ENCODE measurements at regions not wholly inside any gene's neighbourhood (a gene's known extent, or its start where the extent isn't known, plus 50 kb on each side); places are given as distances from the start of the nearest gene placed in this dataset.

GRCh38 chr22:48047722-48048500 lies 1285.5 kb downstream of the TBC1D22A start:
- no peak for DNase-seq (ENCODE audit: low read depth, low spot score)

- DNase-seq (ENCODE audit: low read depth, low spot score), result no peak
Observed at GRCh38 chr22:48045369-48045768, 1282.9 kb downstream of the TBC1D22A start.

DNA sequence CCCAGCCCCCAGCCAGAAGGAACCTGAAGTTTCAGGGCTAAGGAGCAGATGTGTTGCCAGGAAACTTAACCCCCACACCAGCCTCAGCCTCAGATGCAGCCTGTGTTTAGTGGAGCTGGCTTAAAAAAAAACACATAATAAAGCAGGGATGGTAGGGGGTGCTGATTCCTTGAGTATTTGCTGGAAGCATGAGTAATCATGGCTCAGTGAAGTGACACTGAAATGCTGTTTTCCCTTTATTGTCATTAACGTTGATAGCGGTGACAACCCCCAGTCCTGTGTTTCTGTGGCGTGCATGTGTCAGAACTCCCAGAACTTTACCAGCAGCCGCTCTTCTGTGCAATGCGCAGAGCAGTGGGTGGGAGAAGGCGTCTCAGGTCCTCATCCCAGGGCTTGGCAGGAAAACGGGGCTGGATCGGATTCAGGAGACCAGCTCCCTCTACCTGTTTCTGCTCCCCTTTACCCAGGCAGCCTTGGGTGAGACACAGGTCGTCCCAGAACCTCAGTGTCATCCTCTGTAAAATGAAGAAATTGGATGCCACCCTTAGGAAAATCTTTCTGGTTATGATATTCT lies 1282.1 kb downstream of the TBC1D22A start:
- no peak for DNase-seq (ENCODE audit: low read depth, low spot score)

DNA sequence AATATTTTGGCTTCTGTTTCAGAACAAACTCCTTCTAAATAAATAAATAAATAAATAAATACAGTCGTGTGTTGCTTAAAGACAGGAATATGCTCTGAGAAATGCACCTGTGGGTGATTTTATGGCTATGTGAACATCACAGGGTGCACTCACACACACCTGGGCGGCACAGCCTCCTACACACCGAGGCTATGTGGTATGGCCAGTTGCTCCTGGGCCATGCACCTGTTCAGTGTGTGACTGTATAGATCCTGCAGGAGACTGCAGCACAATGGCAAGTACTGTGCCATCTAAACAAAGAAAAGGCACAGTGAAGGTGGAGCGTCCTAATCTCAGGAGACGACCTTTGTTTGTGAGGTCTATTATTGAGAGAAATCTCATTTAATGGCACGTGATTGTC lies 1281.1 kb downstream of the TBC1D22A start:
- no peak for DNase-seq (ENCODE audit: low read depth, low spot score)

- no peak for DNase-seq (ENCODE audit: low read depth, low spot score)
Observed at GRCh38 chr22:48042621-48043395, 1280.4 kb downstream of the TBC1D22A start.

- DNase-seq (ENCODE audit: low read depth, low spot score), result no peak
Observed at GRCh38 chr22:48039326-48039725, 1276.9 kb downstream of the TBC1D22A start.

- no peak for DNase-seq (ENCODE audit: low read depth, low spot score)
Observed at GRCh38 chr22:48037618-48038017, 1275.2 kb downstream of the TBC1D22A start.

DNA sequence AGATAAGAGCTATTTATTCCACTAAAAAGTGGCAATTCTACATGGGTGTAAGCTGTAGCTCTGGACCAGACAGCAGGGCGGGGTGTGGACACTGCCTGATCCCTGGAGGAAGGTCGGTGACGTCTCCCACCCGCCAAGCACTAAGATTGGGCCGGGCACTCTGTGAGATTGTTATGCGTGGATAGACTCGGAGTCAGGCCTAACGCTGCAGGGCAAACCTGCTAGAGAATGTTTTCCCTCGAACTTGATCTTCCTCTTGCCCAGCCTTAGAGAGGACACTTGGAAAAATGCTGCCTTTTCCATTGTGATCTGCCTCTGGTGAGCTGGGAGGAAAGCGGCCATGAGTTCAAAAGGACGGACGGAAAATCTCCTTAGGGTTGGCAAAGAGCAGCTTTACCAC lies 1273.4 kb downstream of the TBC1D22A start:
- DNase-seq (ENCODE audit: low read depth, low spot score), result no peak

- DNase-seq (ENCODE audit: low read depth, low spot score), result no peak
Observed at GRCh38 chr22:48031589-48031988, 1269.1 kb downstream of the TBC1D22A start.

GRCh38 chr22:48025096-48025495 lies 1262.6 kb downstream of the TBC1D22A start:
- DNase-seq (ENCODE audit: low read depth, low spot score), result no peak

GRCh38 chr22:48021991-48022401 lies 1259.5 kb downstream of the TBC1D22A start:
- no peak for DNase-seq (ENCODE audit: low read depth, low spot score)

GRCh38 chr22:48018346-48018745 lies 1255.9 kb downstream of the TBC1D22A start:
- DNase-seq (ENCODE audit: low read depth, low spot score), result no peak

GRCh38 chr22:48015701-48016100 lies 1253.3 kb downstream of the TBC1D22A start:
- no peak for DNase-seq (ENCODE audit: low read depth, low spot score)

DNA sequence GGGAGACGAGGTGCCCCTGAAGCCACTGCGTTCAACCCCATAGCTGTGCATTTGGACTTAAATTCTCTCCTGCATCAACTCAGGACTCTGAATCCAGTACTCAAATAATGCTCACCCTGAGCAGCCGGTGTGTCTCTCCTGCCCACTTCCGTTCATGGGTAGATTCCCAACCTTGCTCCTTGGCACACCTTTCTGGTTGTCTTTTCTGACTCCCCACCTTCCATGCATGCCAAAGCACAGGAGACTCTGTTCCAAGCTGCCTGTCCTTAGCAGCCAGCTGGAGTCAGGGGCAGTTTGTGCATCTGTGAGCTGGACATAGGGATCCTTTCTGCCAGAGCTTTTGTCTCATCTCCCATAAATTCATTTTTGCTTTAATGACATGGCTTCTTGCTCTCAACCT lies 1242.5 kb downstream of the TBC1D22A start:
- no peak for DNase-seq (ENCODE audit: low read depth, low spot score)

DNA sequence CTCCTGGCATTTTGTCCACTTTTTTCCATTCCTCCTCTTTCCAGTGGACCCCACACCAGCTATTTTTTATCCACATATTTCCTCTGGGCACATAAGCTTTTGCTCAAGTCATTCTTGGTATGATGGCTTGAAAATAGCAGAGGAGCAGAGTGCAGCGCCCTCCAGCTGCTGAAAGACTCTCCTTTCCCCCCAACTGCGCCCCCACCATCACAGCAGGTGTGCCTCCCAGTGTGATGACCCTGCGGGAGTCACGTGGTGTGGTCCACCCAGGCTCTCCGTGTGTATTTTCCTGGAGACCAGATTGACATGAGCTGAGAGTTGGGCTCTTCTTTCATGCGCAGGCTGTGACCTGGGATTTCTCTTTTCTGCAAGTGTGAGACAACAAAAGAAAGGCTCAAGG lies 1241.6 kb downstream of the TBC1D22A start:
- no peak for DNase-seq (ENCODE audit: low read depth, low spot score)

GRCh38 chr22:48001101-48001500 lies 1238.7 kb downstream of the TBC1D22A start:
- DNase-seq (ENCODE audit: low read depth, low spot score), result no peak

GRCh38 chr22:47997612-47998011 lies 1235.2 kb downstream of the TBC1D22A start:
- DNase-seq (ENCODE audit: low read depth, low spot score), result no peak

DNA sequence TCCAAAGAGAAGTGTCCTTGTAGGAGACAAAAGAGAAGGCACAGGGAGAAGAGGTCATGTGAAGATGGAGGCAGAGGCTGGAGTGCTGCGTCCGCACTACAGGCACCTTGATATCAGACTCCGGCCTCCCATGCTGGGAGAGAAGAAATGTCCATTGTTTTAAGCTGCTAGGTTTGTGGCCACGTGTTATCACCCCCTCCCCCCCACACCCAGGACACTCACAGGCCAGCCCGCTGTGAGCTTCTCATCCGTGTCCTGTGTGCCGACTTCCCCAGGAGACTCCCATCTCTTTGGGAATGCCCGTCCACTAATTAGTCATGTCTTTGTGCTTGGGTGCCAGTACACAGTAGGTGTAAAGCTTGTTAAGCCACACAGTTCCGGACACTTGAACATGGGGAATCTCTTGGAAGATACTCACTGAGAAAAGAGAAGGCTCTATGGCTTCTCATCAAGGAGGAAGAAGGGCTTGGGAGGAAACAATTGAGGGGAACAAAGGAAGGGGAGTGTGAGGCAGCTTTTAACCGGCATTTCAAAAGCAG lies 1234.7 kb downstream of the TBC1D22A start:
- DNase-seq (ENCODE audit: low read depth, low spot score), result no peak

- no peak for DNase-seq (ENCODE audit: low read depth, low spot score)
Observed at GRCh38 chr22:47996446-47996857, 1234.0 kb downstream of the TBC1D22A start.

DNA sequence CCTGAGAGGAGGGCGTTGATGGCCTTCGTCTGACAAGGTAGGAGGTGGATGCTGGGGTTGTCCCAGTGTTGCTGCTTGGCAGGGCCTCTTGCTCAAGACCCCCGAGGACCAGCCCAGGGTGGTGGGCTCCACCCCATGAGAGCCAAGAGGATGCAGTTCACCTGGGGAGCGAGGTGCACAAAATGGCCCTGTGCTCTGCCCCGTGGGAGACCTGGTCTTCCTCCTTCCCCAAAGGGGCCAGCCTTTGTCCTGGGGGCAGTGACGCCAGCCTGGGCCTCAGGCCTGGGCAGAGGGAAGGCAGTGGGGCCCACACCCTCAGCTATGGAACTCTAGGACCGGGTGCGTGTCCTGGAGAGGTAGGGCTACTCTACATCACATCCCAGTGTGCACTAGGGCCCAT lies 1233.3 kb downstream of the TBC1D22A start:
- DNase-seq (ENCODE audit: low read depth, low spot score), result no peak

DNA sequence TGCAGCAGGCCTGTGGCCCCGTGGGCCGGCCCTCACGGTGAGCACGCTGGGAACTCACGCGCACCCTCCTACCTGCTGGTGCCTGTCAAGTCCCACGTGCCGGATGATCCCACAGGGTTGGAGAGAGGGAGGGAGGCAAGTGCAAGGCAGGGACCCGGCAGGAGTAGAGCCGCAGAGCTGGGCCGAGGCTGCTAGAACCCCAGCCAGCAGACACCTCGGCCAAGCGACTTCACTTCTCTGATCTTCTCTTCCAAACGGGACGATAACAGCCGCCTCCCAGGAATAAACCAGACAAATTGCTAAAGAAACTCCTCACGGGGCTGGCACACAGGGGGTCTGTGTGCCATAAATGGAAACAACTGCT lies 1232.8 kb downstream of the TBC1D22A start:
- no peak for DNase-seq (ENCODE audit: low read depth, low spot score)

DNA sequence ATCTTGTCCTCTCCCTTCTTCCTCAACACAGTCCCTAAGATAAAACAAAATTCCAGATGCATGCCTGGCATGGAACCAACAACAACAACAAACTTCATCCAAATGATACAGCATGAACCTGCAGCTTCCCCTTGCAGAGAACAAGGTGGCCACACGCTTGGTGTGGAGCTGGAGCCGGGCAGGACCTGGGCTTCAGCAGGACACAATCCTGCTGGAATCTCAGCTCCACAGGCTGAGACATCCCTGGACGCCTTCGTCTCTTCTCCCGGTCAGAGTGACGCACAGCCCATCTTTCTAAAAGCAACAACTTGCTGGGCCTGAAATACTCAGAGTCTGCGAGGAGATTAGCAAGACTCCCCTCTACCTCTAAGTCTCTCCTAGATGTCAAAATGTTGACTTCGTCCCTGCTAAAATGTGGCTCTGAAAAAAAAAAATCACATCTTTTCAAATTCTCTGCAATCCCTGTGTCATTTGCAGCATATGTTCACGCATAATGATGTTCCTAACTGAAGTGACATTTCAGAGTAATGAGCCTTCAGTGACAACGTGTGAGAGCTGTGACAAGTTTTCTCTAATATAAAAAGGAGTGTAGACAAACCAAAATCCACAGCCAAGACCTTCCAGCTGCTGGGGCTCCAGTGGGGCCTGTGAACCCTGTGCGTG lies 1232.3 kb downstream of the TBC1D22A start:
- DNase-seq (ENCODE audit: low read depth, low spot score), result no peak
